ENCODE measurements at regions not wholly inside any gene's neighbourhood (a gene's known extent, or its start where the extent isn't known, plus 50 kb on each side); places are given as distances from the start of the nearest gene placed in this dataset.

DNA sequence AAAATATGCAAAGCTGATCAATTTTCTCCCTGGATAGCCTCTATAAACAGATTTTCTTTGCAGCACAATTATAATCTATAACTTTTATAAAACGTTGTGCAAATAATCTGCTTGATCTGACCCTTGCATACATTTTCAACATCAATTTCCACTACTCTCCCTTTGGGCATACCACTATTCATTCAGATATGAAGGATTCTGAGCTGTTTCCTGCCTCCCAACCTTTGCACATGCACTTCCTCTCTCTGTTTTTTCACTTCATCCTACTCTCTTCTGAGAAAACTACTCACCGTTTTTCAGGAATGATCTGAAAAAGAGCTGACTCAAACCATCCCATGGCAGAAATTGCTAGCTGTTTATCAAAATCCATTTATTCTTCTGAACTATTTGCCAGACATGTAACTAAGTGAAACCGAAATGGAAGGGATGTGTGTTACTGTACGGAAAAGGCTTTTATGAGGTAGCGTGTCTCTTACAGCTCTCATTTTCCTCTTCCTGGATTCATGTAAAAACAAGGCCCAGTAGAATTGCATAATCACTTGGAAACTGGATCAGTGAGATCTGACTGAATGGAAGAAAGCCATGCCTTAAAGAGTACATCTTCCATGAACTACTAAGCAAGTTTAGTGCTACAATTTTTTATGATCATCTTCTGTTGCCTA lies 1447.3 kb upstream of the MIR17HG start:
- no peak for TF ChIP-seq POLR2AphosphoS5 (IDR thresholded peaks at IDR 0.05; ENCODE audit: borderline replicate concordance, low read depth, low read length)
- TF ChIP-seq FOXP2 (optimal IDR thresholded peaks at IDR 0.05; ENCODE audit: control extremely low read depth, extremely low read length, insufficient read depth), result no peak
- TF ChIP-seq EZH2 (IDR thresholded peaks at IDR 0.05), result no peak
- Histone ChIP-seq H3K27ac (no peak overlapping the region), H3K4me3 (no peak overlapping the region), H3K9me3 (ENCODE audit: low read depth, low read length) (no peaks in the 10 kb centered on the region), H3K9ac (ENCODE audit: insufficient read length) (no peak overlapping the region), H3K36me3 (ENCODE audit: insufficient read depth, low read length) (no peaks in the 10 kb centered on the region)
- no peak for DNase-seq (ENCODE audit: low read depth, low spot score)

DNA sequence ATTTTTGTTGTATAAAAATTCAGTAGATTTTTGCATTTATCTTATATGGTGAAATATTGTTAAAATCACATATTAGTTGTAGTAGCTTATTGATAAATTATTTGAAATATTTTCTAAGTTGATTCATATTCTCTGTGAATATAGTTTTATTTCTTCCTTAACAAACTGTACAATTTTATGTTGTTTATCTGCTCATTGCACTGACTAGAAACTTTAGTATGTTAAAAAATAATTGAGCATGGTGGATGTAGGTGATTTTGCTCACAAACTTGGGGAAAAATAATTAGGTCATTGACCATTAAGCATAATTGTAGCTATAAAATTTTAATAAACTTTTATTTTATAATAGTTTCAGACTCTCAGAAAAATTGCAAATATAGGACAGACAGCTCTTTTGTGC lies 1445.3 kb upstream of the MIR17HG start:
- TF ChIP-seq FOXP2 (optimal IDR thresholded peaks at IDR 0.05; ENCODE audit: control extremely low read depth, extremely low read length, insufficient read depth) (no peak), POLR2AphosphoS5 (IDR thresholded peaks at IDR 0.05; ENCODE audit: borderline replicate concordance, low read depth, low read length) (no peak), EZH2 (IDR thresholded peaks at IDR 0.05) (no peak)
- DNase-seq (ENCODE audit: low read depth, low spot score), result no peak
- Histone ChIP-seq H3K9me3 (ENCODE audit: low read depth, low read length) (no peaks in the 10 kb centered on the region), H3K4me3 (no peak overlapping the region), H3K36me3 (ENCODE audit: insufficient read depth, low read length) (no peaks in the 10 kb centered on the region), H3K9ac (ENCODE audit: insufficient read length) (no peak overlapping the region), H3K27ac (no peak overlapping the region)

DNA sequence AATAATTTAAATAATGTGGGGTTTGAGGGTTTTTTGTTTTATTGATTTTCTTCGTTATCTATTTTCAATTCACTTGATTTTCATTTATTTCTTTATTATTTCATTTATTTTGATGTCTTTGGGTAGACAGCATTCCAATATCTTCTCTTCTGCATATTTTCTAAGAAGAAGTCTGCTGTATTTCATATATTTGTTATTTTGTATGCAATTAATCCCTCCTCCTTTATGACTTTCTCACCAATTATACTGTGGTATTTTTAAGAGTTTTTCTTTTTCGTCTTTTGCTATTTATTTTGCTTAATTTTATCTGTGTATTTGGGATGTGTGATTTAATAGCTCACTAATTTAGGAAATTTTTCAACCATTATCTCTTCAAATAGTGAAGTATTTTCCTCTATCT lies 1444.4 kb upstream of the MIR17HG start:
- Histone ChIP-seq H3K36me3 (ENCODE audit: insufficient read depth, low read length) (no peaks in the 10 kb centered on the region), H3K9ac (ENCODE audit: insufficient read length) (no peak overlapping the region), H3K4me3 (no peak overlapping the region), H3K27ac (no peak overlapping the region), H3K9me3 (ENCODE audit: low read depth, low read length) (no peaks in the 10 kb centered on the region)
- no peak for TF ChIP-seq POLR2AphosphoS5 (IDR thresholded peaks at IDR 0.05; ENCODE audit: borderline replicate concordance, low read depth, low read length)
- no peak for TF ChIP-seq FOXP2 (optimal IDR thresholded peaks at IDR 0.05; ENCODE audit: control extremely low read depth, extremely low read length, insufficient read depth)
- TF ChIP-seq EZH2 (IDR thresholded peaks at IDR 0.05), result no peak
- DNase-seq (ENCODE audit: low read depth, low spot score), result no peak

DNA sequence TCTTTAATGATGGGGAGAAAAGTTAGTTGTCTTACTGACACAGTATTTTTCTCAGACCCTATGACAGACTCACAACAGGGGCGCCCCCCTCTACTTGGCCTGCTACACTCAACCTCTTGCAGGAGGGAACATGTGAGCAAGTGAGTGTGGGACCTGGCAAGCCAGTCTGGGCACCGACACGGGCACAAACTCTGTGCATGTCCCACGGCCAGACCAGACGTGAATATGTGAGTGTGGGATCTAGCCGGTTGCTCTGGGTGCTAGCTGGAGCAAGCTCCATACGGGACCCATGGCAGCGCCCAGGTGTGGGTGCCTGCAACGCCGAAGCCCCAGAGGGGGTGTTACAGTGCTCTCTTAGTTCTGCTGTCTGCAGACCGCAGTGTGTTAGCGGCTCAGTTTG lies 1437.3 kb upstream of the MIR17HG start:
- Histone ChIP-seq H3K4me3 (no peak overlapping the region), H3K27ac (no peak overlapping the region), H3K9ac (ENCODE audit: insufficient read length) (no peak overlapping the region), H3K9me3 (ENCODE audit: low read depth, low read length) (no peaks in the 10 kb centered on the region; the same call in 1 of the 2 replicates), H3K36me3 (ENCODE audit: insufficient read depth, low read length) (no peaks in the 10 kb centered on the region)
- no peak for TF ChIP-seq FOXP2 (optimal IDR thresholded peaks at IDR 0.05; ENCODE audit: control extremely low read depth, extremely low read length, insufficient read depth)
- no peak for TF ChIP-seq POLR2AphosphoS5 (IDR thresholded peaks at IDR 0.05; ENCODE audit: borderline replicate concordance, low read depth, low read length)
- no peak for TF ChIP-seq EZH2 (IDR thresholded peaks at IDR 0.05)
- DNase-seq (ENCODE audit: low read depth, low spot score), result no peak

DNA sequence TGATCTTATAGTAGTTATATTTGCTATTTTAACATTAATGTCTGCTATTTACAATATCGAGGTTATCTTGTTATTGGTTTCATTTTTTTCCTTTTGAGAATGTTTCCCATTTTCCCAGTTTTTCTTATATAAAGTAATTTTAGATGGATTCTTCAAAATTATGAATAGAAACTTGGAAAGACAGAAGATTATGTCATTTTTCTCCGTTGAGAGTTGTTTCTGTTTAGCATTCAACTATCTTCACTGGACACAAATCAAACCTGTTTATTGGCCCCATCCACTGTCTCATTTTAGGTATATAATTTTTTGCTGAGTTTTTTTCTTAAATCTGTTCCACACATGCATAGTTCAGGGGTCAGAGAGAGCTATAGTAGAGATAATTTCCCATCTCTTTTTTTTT lies 1430.9 kb upstream of the MIR17HG start:
- no peak for TF ChIP-seq EZH2 (IDR thresholded peaks at IDR 0.05)
- no peak for TF ChIP-seq FOXP2 (optimal IDR thresholded peaks at IDR 0.05; ENCODE audit: control extremely low read depth, extremely low read length, insufficient read depth)
- TF ChIP-seq POLR2AphosphoS5 (IDR thresholded peaks at IDR 0.05; ENCODE audit: borderline replicate concordance, low read depth, low read length), result no peak

DNA sequence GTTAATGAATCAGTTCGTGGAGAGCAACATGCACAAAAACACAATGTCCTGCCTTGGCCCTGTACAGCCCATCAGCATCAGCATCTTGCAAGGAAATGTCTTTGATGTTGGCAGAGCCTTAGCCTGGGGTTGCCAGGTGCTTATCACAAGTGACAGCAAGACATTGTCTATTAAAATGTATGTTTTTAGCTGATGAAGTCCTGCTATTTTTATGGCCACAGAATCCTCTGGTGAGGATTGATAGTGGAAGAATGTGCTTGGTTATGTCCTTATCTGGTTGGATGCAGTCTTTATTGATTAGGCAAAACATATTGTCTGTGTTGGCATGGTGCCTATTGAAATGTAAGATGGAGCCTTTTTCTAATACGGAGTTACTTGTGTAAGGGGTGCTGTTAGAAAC lies 1427.0 kb upstream of the MIR17HG start:
- H3K4me3 ChIP-seq, result no peak overlapping the region
- no peaks in the 10 kb centered on the region for H3K36me3 ChIP-seq (ENCODE audit: insufficient read depth, low read length)
- H3K27ac ChIP-seq, result no peak overlapping the region
- DNase-seq (ENCODE audit: low read depth, low spot score), result no peak
- no peaks in the 10 kb centered on the region for H3K9me3 ChIP-seq (ENCODE audit: low read depth, low read length)
- TF ChIP-seq EZH2 (IDR thresholded peaks at IDR 0.05) (no peak), FOXP2 (optimal IDR thresholded peaks at IDR 0.05; ENCODE audit: control extremely low read depth, extremely low read length, insufficient read depth) (no peak), POLR2AphosphoS5 (IDR thresholded peaks at IDR 0.05; ENCODE audit: borderline replicate concordance, low read depth, low read length) (no peak)
- H3K9ac ChIP-seq (ENCODE audit: insufficient read length), result no peak overlapping the region

More for the DNA sequence above, 1430.9 kb upstream of the MIR17HG start:
- Histone ChIP-seq H3K27ac (no peak overlapping the region), H3K36me3 (ENCODE audit: insufficient read depth, low read length) (no peaks in the 10 kb centered on the region), H3K4me3 (no peak overlapping the region), H3K9ac (ENCODE audit: insufficient read length) (no peak overlapping the region), H3K9me3 (ENCODE audit: low read depth, low read length) (no peaks in the 10 kb centered on the region; the same call in 1 of the 2 replicates)
- no peak for DNase-seq (ENCODE audit: low read depth, low spot score)

DNA sequence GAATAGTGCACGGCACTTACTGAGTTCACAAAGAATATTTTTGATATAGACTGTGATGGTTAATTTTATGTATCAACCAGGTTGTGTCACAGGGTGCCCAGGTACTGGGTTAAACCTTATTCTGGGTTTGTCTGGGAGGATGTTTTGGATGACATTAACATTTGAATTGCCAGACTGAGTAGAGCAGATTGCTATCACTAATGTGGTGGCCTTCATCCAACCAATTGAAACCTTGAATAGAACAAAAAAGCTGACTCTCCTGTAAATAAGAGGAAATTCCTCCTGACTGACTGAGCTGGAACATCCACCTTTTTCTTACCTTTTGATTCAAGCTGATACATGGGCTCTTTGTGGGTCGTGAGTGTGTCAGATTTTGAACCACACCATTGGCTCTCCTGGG lies 1424.4 kb upstream of the MIR17HG start:
- no peak for DNase-seq (ENCODE audit: low read depth, low spot score)
- no peaks in the 10 kb centered on the region for H3K36me3 ChIP-seq (ENCODE audit: insufficient read depth, low read length)
- no peak overlapping the region for H3K9ac ChIP-seq (ENCODE audit: insufficient read length)
- TF ChIP-seq EZH2 (IDR thresholded peaks at IDR 0.05), result no peak
- TF ChIP-seq POLR2AphosphoS5 (IDR thresholded peaks at IDR 0.05; ENCODE audit: borderline replicate concordance, low read depth, low read length), result no peak
- H3K27ac ChIP-seq, result no peak overlapping the region
- H3K4me3 ChIP-seq, result no peak overlapping the region
- H3K9me3 ChIP-seq (ENCODE audit: low read depth, low read length), result no peaks in the 10 kb centered on the region

DNA sequence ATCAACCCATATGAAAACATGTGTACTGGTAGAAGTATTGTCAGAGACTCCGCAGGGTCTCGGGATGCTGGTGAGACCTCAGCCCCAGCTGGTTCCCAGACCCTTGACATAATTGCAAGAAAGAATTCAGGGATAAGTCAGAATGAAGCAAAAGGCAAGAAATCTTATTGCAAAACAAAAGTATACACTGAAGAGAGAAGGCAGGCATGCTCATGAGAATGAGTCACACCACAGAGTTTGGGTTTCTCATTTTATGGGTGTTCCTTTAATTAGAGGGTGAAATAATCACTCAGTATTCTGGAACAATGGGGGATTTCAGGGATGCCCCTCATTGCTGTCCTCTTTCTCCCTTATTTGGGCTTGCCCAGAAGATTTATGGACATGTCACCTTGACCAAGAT lies 1423.8 kb upstream of the MIR17HG start:
- H3K36me3 ChIP-seq (ENCODE audit: insufficient read depth, low read length), result no peaks in the 10 kb centered on the region
- H3K4me3 ChIP-seq, result no peak overlapping the region
- H3K9me3 ChIP-seq (ENCODE audit: low read depth, low read length), result no peaks in the 10 kb centered on the region
- no peak for TF ChIP-seq EZH2 (IDR thresholded peaks at IDR 0.05)
- no peak for TF ChIP-seq POLR2AphosphoS5 (IDR thresholded peaks at IDR 0.05; ENCODE audit: borderline replicate concordance, low read depth, low read length)
- no peak for TF ChIP-seq FOXP2 (optimal IDR thresholded peaks at IDR 0.05; ENCODE audit: control extremely low read depth, extremely low read length, insufficient read depth)
- DNase-seq (ENCODE audit: low read depth, low spot score), result no peak
- no peak overlapping the region for H3K27ac ChIP-seq
- H3K9ac ChIP-seq (ENCODE audit: insufficient read length), result no peak overlapping the region

DNA sequence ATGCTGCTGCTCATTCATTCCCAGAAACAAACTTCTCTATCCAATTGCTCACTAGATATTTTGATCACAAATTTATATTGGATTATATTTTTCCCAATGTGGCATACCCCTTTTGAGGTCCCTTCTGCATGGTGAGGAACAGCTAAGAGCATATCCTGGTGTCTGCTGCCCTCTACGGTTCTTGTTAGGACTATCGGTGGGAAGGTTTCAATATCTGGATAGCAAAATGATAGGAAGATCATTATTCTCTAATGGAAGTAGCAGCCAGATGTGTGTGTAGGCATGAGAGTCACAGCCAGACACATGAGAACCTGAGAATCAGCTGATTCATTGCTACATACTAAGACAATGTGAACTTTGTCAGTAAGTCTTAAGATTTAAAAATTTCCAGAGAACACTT lies 1422.4 kb upstream of the MIR17HG start:
- H3K9ac ChIP-seq (ENCODE audit: insufficient read length), result no peak overlapping the region
- no peak overlapping the region for H3K27ac ChIP-seq
- H3K4me3 ChIP-seq, result no peak overlapping the region
- no peak for TF ChIP-seq EZH2 (IDR thresholded peaks at IDR 0.05)
- no peak for TF ChIP-seq POLR2AphosphoS5 (IDR thresholded peaks at IDR 0.05; ENCODE audit: borderline replicate concordance, low read depth, low read length)
- TF ChIP-seq FOXP2 (optimal IDR thresholded peaks at IDR 0.05; ENCODE audit: control extremely low read depth, extremely low read length, insufficient read depth), result no peak
- H3K9me3 ChIP-seq (ENCODE audit: low read depth, low read length), result no peaks in the 10 kb centered on the region
- H3K36me3 ChIP-seq (ENCODE audit: insufficient read depth, low read length), result no peaks in the 10 kb centered on the region
- DNase-seq (ENCODE audit: low read depth, low spot score), result peak; percentile 12
